Breast epithelium (tissue), 4 donors: ENCODE measurements at regions not wholly inside any gene's neighbourhood (a gene's known extent, or its start where the extent isn't known, plus 50 kb on each side); places are given as distances from the start of the nearest gene placed in this dataset.

Source experiments
- DNase-seq, 2 donors: peaks; one replicate each; pipeline ENCODE4 v3.0.0-alpha.2; 2019; ENCODE audit warnings: low spot score in 2 of 2
- H3K27ac ChIP-seq, 2 donors: fragments of 200-600 bp; sonication (generic) in 1 of 2; one replicate each; pipeline ENCODE4 v1.5.1; 2016 to 2019; ENCODE audit warnings: mild to moderate bottlenecking in 1 of 2
- H3K27me3 ChIP-seq, 2 donors: fragments of 200-600 bp; sonication (generic) in 1 of 2; one replicate each; pipeline versions ENCODE4 v1.5.1 to v1.6.0; 2017 to 2019; ENCODE audit warnings: control low read depth in 1 of 2, mild to moderate bottlenecking in 1 of 2
- H3K36me3 ChIP-seq: fragments of 200-600 bp; one replicate; pipeline ENCODE4 v1.5.1; 2019
- H3K4me1 ChIP-seq, 2 donors: fragments of 200-600 bp; sonication (generic); one replicate each; pipeline ENCODE4 v1.5.1; 2016 to 2019; ENCODE audit warnings: control low read depth in 1 of 2
- H3K4me3 ChIP-seq, 3 donors: fragments of 200-600 bp; sonication (generic); 1 replicate in 2 of 3; 2 replicates in 1 of 3; pipeline ENCODE4 v1.5.1; 2016 to 2019; ENCODE audit warnings: mild to moderate bottlenecking in 3 of 3, moderate library complexity in 2 of 3
- H3K9me3 ChIP-seq, 2 donors: fragments of 200-600 bp; sonication (generic) in 1 of 2; one replicate each; pipeline ENCODE4 v1.5.1; 2016 to 2019; ENCODE audit warnings: control low read depth in 1 of 2
- POLR2A ChIP-seq: fragments of 450-650 bp; IDR thresholded peaks from one replicate; pipeline ENCODE4 v1.6.1; 2016; ENCODE audit warnings: antibody characterized with exemption, mild to moderate bottlenecking, moderate library complexity
- POLR2AphosphoS5 ChIP-seq, 3 donors: sonication (generic); formaldehyde crosslinking; IDR thresholded peaks; one replicate each; pipeline ENCODE4 v1.6.1; 2017; ENCODE audit warnings: antibody characterized with exemption in 3 of 3
- intact Hi-C: fragments of 100-400 bp; cut with DNase I; formaldehyde crosslinking; loops from one replicate; pipeline ENCODE4 v1.15.1; 2023; ENCODE audit warnings: low total_unique reads
- TF ChIP-seq, protein P1 (sequence below), 3 donors: fragments of 450-650 bp; IDR thresholded peaks; one replicate each; pipeline ENCODE4 v1.5.1; 2016 to 2017; ENCODE audit warnings: antibody characterized with exemption in 3 of 3, mild to moderate bottlenecking in 3 of 3, moderate library complexity in 3 of 3

DNA sequence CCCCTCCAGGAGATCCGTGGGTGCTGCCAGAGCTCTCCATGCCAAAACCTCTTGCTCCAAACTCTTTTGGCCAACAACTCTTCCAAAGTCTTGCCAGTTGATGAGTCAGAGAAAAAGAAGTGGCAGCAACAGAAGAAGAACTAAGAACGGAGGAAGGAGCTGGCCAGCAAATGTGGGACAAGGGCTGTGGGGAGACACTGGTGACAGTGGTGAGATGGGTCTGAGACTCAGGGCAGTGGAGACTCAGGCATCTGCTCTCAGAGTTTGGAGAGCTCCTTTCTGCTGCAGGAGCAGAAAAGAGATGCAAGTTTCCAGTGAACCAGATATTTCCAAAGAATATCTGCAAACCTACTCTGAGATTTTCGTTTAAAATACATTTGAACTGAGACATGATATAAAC lies 92.3 kb upstream of the SEMA6A start:
- Histone ChIP-seq H3K4me3 (no peak overlapping the region), H3K9me3 (peaks cover 0 to under 1% of the 10 kb centered on the region in 2 donors), H3K27me3 (no peaks in the 10 kb centered on the region), H3K36me3 (no peaks in the 10 kb centered on the region), H3K27ac (no peak overlapping the region), H3K4me1 (no peaks in the 10 kb centered on the region)
- DNase-seq: no peak
- intact Hi-C loops: no loop called here
- TF ChIP-seq POLR2A (no peak), POLR2AphosphoS5 (IDR thresholded peaks at IDR 0.05) (no peak)
- TF ChIP-seq, protein P1, sequence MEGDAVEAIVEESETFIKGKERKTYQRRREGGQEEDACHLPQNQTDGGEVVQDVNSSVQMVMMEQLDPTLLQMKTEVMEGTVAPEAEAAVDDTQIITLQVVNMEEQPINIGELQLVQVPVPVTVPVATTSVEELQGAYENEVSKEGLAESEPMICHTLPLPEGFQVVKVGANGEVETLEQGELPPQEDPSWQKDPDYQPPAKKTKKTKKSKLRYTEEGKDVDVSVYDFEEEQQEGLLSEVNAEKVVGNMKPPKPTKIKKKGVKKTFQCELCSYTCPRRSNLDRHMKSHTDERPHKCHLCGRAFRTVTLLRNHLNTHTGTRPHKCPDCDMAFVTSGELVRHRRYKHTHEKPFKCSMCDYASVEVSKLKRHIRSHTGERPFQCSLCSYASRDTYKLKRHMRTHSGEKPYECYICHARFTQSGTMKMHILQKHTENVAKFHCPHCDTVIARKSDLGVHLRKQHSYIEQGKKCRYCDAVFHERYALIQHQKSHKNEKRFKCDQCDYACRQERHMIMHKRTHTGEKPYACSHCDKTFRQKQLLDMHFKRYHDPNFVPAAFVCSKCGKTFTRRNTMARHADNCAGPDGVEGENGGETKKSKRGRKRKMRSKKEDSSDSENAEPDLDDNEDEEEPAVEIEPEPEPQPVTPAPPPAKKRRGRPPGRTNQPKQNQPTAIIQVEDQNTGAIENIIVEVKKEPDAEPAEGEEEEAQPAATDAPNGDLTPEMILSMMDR (IDR thresholded peaks at IDR 0.05): no peak

DNA sequence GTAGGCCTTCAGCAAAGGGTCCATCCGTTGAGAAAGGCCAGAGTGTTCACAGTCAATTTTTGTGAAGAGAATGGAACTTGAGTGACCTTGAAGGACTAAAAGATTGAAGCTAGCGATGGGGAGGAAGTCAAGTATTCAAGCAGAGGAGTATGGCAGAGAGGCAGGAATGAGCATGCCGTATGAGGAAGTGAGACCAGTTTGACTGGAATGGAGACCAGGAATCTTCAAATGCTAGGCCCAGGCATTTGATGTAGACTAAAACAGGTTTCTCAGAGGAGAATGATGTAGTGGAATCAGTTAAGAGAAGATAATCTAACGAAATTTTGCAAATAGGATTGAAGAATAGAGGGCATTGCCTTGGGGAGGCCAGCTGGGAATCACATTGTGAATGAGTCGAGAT lies 90.4 kb upstream of the SEMA6A start:
- H3K4me1 ChIP-seq: no peaks in the 10 kb centered on the region
- TF ChIP-seq POLR2A: no peak
- no peak for TF ChIP-seq POLR2AphosphoS5 (IDR thresholded peaks at IDR 0.05)
- TF ChIP-seq, protein P1 (IDR thresholded peaks at IDR 0.05): no peak
- H3K27ac ChIP-seq: no peak overlapping the region
- H3K9me3 ChIP-seq: peaks cover 5 to 15% of the 10 kb centered on the region in 2 donors
- no peak for DNase-seq
- H3K27me3 ChIP-seq: no peaks in the 10 kb centered on the region
- no peak overlapping the region for H3K4me3 ChIP-seq
- intact Hi-C loops: no loop called here
- no peaks in the 10 kb centered on the region for H3K36me3 ChIP-seq

DNA sequence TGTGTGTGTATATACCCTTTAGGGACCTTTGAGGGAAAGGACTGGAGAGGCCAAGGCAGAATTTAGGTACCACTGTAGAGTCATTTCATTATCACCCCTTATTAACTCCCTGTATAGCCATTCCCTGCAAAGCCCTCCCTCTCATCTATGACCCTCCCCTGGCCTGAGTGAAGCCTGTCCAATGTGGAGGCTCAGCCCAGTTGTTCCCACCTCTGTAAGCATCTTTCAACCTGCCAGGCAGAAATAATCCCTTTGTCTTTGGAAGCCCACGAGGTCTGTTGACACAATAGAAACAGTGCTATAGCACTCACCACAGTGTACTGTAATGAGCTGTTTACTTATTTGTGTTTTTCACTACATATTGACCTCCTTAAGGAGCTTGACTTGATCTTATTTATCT lies 88.5 kb upstream of the SEMA6A start:
- Histone ChIP-seq H3K4me1 (no peaks in the 10 kb centered on the region), H3K4me3 (no peak overlapping the region), H3K36me3 (no peaks in the 10 kb centered on the region), H3K27ac (no peak overlapping the region), H3K9me3 (peaks cover 5 to 15% of the 10 kb centered on the region in 2 donors), H3K27me3 (no peaks in the 10 kb centered on the region)
- intact Hi-C loops: no loop called here
- TF ChIP-seq, protein P1 (IDR thresholded peaks at IDR 0.05): no peak
- TF ChIP-seq POLR2A: no peak
- no peak for TF ChIP-seq POLR2AphosphoS5 (IDR thresholded peaks at IDR 0.05)
- no peak for DNase-seq

DNA sequence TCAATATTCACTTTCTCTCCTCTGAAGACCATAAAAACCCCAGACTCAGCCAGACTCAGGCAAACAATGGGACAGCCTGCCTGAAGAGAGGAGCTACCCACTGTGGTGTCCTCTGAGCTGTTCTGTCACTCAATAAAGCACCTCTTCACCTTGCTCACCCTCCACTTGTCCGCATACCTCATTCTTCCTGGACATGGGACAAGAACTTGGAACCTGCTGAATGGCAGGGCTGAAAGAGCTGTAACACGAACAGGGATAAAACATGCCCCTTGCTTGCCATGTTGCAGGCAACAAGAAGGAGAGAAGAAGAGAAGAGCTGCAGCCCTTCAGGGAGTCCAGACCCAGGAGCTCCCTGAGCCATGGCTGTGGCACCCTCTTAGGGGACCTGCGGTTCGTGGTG lies 86.8 kb upstream of the SEMA6A start:
- TF ChIP-seq POLR2AphosphoS5 (IDR thresholded peaks at IDR 0.05): no peak
- TF ChIP-seq POLR2A: no peak
- TF ChIP-seq, protein P1 (IDR thresholded peaks at IDR 0.05): no peak
- no peak overlapping the region for H3K4me3 ChIP-seq
- H3K27ac ChIP-seq: no peak overlapping the region
- intact Hi-C loops: no loop called here
- no peaks in the 10 kb centered on the region for H3K4me1 ChIP-seq
- no peaks in the 10 kb centered on the region for H3K36me3 ChIP-seq
- H3K27me3 ChIP-seq: no peaks in the 10 kb centered on the region
- peaks cover 5 to 15% of the 10 kb centered on the region in 2 donors for H3K9me3 ChIP-seq
- no peak for DNase-seq

DNA sequence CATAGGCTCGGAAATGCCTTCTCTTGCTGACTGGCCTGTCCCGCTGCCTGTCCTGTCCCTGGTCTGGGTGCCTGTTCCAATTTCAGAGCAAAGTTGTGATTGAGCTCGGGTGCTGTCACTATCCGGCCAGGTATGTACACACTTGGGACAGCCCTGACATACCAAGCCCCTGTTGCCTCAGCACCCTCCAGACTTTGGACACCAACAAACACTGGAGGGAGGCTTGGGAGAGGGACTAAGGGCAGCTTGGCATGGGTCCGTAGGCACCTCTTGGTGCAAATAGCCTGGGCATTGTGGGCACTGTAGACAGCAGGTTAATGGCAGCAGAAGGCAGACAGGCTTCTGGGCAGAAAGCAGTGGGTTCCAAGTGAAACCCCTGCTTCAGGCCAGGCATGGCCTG lies 86.3 kb upstream of the SEMA6A start:
- TF ChIP-seq POLR2A: no peak
- TF ChIP-seq POLR2AphosphoS5 (IDR thresholded peaks at IDR 0.05): no peak
- TF ChIP-seq, protein P1 (IDR thresholded peaks at IDR 0.05): no peak
- intact Hi-C loops: no loop called here
- H3K27me3 ChIP-seq: no peaks in the 10 kb centered on the region

More for the DNA sequence above, 86.3 kb upstream of the SEMA6A start:
- DNase-seq: no peak
- Histone ChIP-seq H3K9me3 (peaks cover 5 to 15% of the 10 kb centered on the region in 2 donors), H3K36me3 (no peaks in the 10 kb centered on the region), H3K4me3 (no peak overlapping the region), H3K4me1 (no peaks in the 10 kb centered on the region), H3K27ac (no peak overlapping the region)
